ENCODE measurements at regions not wholly inside any gene's neighbourhood (a gene's known extent, or its start where the extent isn't known, plus 50 kb on each side); places are given as distances from the start of the nearest gene placed in this dataset.

GRCh38 chr2:7767902-7768301 lies 850.7 kb downstream of the RNF144A start:
- no peak for TF ChIP-seq MYC (IDR thresholded peaks at IDR 0.05; ENCODE audit: borderline replicate concordance, low read length)
- TF ChIP-seq KDM1A (IDR thresholded peaks at IDR 0.05; ENCODE audit: low read depth), result no peak
- no peak for TF ChIP-seq GATA3 (IDR thresholded peaks at IDR 0.05; ENCODE audit: borderline replicate concordance)
- TF ChIP-seq POLR2A (IDR thresholded peaks at IDR 0.05; ENCODE audit: low read length), result no peak
